Body of pancreas (tissue), 4 donors: ENCODE measurements at regions not wholly inside any gene's neighbourhood (a gene's known extent, or its start where the extent isn't known, plus 50 kb on each side); places are given as distances from the start of the nearest gene placed in this dataset.

Source experiments
- ATAC-seq: fragments of 150-250 bp; one replicate; pipeline ENCODE4 v1.9.1; 2016
- DNase-seq, 4 donors: peaks; one replicate each; pipeline ENCODE4 v3.0.0-alpha.2; 2019
- H3K27ac ChIP-seq, 4 donors: fragments of 200-600 bp; sonication (generic); 1 replicate in 3 of 4; 2 replicates in 1 of 4; pipeline versions ENCODE4 v1.5.1 to v1.6.1; 2016 to 2019; ENCODE audit warnings: mild to moderate bottlenecking in 1 of 4, mixed read lengths in 1 of 4, moderate library complexity in 1 of 4
- H3K27me3 ChIP-seq, 2 donors: fragments of 200-600 bp; sonication (generic); one replicate each; pipeline ENCODE4 v1.6.0; 2016; ENCODE audit warnings: mild to moderate bottlenecking in 1 of 2
- H3K36me3 ChIP-seq, 2 donors: fragments of 200-600 bp; sonication (generic); replicated peaks in 1 of 2; 2 replicates each; pipeline ENCODE4 v1.5.1; 2016; ENCODE audit warnings: low read depth in 2 of 2; ENCODE audit not compliant: insufficient read depth in 1 of 2
- H3K4me1 ChIP-seq: fragments of 200-600 bp; sonication (generic); one replicate; pipeline ENCODE4 v1.6.0; 2016
- H3K4me3 ChIP-seq, 2 donors: fragments of 200-600 bp; sonication (generic); 1 replicate in 1 of 2; 2 replicates in 1 of 2; pipeline ENCODE4 v1.5.1; 2016 to 2019
- H3K9me3 ChIP-seq, 3 donors: fragments of 200-600 bp; sonication (generic); 1 replicate in 2 of 3; 2 replicates in 1 of 3; pipeline ENCODE4 v1.5.1; 2016
- CTCF ChIP-seq, 7 experiments: fragments of 450-650 bp in 4 of 7; fragments of 200-600 bp in 3 of 7; sonication (generic) in 3 of 7; IDR thresholded peaks; one replicate each; pipeline ENCODE4 v1.5.1; 2016 to 2019; ENCODE audit warnings: antibody characterized with exemption in 7 of 7
- POLR2A ChIP-seq, 3 donors: fragments of 450-650 bp; IDR thresholded peaks; one replicate each; pipeline ENCODE4 v1.6.1; 2016; ENCODE audit warnings: antibody characterized with exemption in 3 of 3, mild to moderate bottlenecking in 2 of 3
- WGBS, 2 donors: methylation state at CpG; one replicate each; pipeline ENCODE4 v1.1.5; 2017; 5-methylcytosine and 5-hydroxymethylcytosine counted together
- intact Hi-C: fragments of 100-400 bp; cut with DNase I; formaldehyde crosslinking; loops from one replicate; pipeline ENCODE4 v1.15.1; 2023

- Histone ChIP-seq H3K27me3 (no peaks in the 10 kb centered on the region), H3K4me1 (no peaks in the 10 kb centered on the region), H3K9me3 (no peaks in the 10 kb centered on the region), H3K27ac (peak overlapping the region in 1 of 4 donors; percentile 21), H3K4me3 (no peak overlapping the region), H3K36me3 (no peaks in the 10 kb centered on the region)
- TF ChIP-seq CTCF (IDR thresholded peaks at IDR 0.05), result no peak
- no peak for TF ChIP-seq POLR2A (IDR thresholded peaks at IDR 0.05)
- ATAC-seq, result no peak
- no peak for DNase-seq
- intact Hi-C loops, result no loop called here
Observed at GRCh38 chr13:87878706-87879105, 207.5 kb downstream of the SLITRK5 start.

- no peaks in the 10 kb centered on the region for H3K27me3 ChIP-seq
- ATAC-seq, result no peak
- 62 to 68% methylated on average over 5 of the region's 5 CpGs for WGBS, 2 donors
- no peak for DNase-seq
- no peak overlapping the region for H3K27ac ChIP-seq
- no peaks in the 10 kb centered on the region for H3K36me3 ChIP-seq
- intact Hi-C loops, result no loop called here
- TF ChIP-seq POLR2A (IDR thresholded peaks at IDR 0.05), result no peak
- no peak for TF ChIP-seq CTCF (IDR thresholded peaks at IDR 0.05)
- H3K4me1 ChIP-seq, result no peaks in the 10 kb centered on the region
- H3K4me3 ChIP-seq, result no peak overlapping the region
- H3K9me3 ChIP-seq, result no peaks in the 10 kb centered on the region
Observed at GRCh38 chr13:87884884-87885283, 213.7 kb downstream of the SLITRK5 start.

- TF ChIP-seq POLR2A (IDR thresholded peaks at IDR 0.05) (no peak), CTCF (IDR thresholded peaks at IDR 0.05) (no peak)
- no peaks in the 10 kb centered on the region for H3K4me1 ChIP-seq
- no peak overlapping the region for H3K27ac ChIP-seq
- H3K4me3 ChIP-seq, result no peak overlapping the region
- intact Hi-C loops, result no loop called here
- no peak for ATAC-seq
- no peaks in the 10 kb centered on the region for H3K36me3 ChIP-seq
- H3K9me3 ChIP-seq, result no peaks in the 10 kb centered on the region
- H3K27me3 ChIP-seq, result no peaks in the 10 kb centered on the region
- whole genome bisulfite sequencing, 2 donors, result 68 to 69% methylated on average over 6 of the region's 6 CpGs
- no peak for DNase-seq
Observed at GRCh38 chr13:87887459-87888123, 216.4 kb downstream of the SLITRK5 start.

- no peaks in the 10 kb centered on the region for H3K9me3 ChIP-seq
- WGBS, 2 donors, result 20 to 32% methylated on average over 2 of the region's 2 CpGs
- H3K36me3 ChIP-seq, result no peaks in the 10 kb centered on the region
- intact Hi-C loops, result no loop called here
- no peak overlapping the region for H3K4me3 ChIP-seq
- ATAC-seq (no peak), DNase-seq (no peak)
- no peak for TF ChIP-seq CTCF (IDR thresholded peaks at IDR 0.05)
- TF ChIP-seq POLR2A (IDR thresholded peaks at IDR 0.05), result no peak
- no peaks in the 10 kb centered on the region for H3K4me1 ChIP-seq
- H3K27ac ChIP-seq, result no peak overlapping the region
- no peaks in the 10 kb centered on the region for H3K27me3 ChIP-seq
Observed at GRCh38 chr13:87889254-87889653, 218.1 kb downstream of the SLITRK5 start.

- Histone ChIP-seq H3K9me3 (no peaks in the 10 kb centered on the region), H3K27me3 (no peaks in the 10 kb centered on the region), H3K27ac (no peak overlapping the region), H3K36me3 (no peaks in the 10 kb centered on the region), H3K4me3 (no peak overlapping the region), H3K4me1 (no peaks in the 10 kb centered on the region)
- intact Hi-C loops, result no loop called here
- ATAC-seq, result no peak
- no peak for DNase-seq
- no peak for TF ChIP-seq POLR2A (IDR thresholded peaks at IDR 0.05)
- no peak for TF ChIP-seq CTCF (IDR thresholded peaks at IDR 0.05)
Observed at GRCh38 chr13:87893186-87893585, 222.0 kb downstream of the SLITRK5 start.
